Mucosa of gallbladder (tissue), 1 donor: ENCODE measurements at regions not wholly inside any gene's neighbourhood (a gene's known extent, or its start where the extent isn't known, plus 50 kb on each side); places are given as distances from the start of the nearest gene placed in this dataset.

Experiments
- DNase-seq: peaks from one replicate; pipeline ENCODE4 v3.0.0-alpha.2; 2020; ENCODE audit warnings: low spot score
- donor health status: DM: no; HTN: no; CAD: no.

DNA sequence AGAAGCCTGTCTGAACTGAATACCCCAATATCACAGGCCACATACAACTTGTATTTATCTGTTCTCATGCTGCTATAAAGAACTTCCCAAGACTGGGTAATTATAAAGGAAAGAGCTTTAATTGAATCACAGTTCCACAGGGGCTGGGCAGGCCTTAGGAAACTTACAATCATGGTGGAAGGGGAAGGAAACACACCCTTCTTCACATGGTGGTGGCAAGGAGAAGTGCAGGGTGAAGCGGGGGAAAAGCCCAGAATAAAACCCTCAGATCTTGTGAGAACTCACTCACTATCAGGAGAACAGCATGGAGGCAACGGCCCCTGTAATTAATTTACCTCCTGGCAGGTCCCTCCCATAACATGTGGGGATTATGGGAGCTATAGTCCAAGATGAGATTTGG is 50.3 kb upstream of the FNDC1 start:
- no peak for DNase-seq

DNA sequence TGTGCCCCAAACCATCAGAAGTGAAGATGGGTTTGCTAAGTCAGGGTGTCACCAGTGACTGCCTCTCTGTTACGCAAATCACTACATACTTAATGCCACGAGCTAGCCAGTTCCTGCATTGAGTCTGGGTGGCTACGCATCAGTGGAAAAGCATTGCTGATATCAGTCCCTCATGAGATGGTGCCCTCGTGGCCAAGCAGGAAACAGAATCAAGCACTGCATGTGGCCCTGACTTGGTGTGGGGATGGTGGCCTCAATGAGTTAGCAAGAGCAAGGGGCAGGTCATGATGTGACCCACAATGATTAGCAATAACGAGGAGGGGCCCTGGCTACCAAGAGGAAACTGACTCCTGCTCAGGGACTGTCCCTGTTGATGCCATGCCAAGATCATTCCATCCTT is 51.6 kb upstream of the FNDC1 start:
- no peak for DNase-seq

DNA sequence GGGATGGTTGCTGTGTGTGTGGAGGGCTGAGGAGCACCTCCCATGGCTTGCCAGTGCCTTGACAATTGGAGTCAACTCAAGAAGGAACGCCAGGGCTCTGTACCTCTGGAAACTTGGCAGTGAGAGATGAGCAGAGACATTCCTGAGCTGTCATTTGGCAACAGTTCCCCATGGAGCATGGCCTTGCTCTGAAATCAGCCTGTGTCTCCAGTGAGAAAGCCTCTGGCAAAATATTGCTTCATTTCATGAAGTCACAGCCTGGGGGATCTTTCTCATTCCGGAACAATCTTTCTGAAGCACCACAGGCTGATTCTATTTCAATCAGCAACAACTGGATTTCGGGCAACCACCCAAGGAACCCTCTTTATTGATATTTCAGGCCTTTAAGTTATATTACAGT is 52.2 kb upstream of the FNDC1 start:
- no peak for DNase-seq

DNA sequence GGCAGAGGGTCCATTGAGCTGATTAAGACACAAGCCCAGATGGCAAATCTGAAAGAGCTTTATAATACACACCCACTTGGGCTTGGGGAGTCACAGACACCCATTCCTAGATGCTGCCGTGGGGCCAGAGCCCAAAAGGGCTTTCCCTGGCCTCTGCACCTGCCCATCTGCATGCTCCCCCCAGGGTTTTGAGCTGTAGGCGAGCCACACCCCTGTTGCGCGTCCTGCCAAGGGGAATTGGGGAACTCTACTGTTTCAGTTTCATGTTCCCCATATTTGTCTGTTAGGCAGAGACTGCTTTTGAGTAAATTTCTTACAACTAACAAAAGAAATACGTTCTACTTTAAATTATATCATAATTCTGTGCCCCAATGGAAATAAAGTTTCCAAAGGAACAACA is 52.9 kb upstream of the FNDC1 start:
- no peak for DNase-seq

DNA sequence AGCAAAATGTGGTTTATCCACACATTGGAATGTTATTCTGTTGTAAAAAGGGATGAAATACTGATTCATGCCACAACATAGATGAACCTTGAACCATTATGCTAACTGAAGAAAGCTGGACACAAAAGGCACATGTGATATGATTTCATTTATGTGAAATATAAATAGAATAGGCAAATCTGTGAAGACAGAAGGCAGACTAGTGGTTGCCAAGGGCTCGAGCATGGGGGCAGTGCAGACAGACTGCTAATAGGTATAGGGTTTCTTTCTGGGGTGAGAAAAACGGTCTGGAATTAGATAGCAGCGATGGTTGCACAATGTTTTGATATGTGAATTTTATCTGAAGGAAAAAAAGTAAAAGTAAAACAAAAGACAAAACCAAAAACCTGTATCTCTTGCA is 54.6 kb upstream of the FNDC1 start:
- no peak for DNase-seq

DNA sequence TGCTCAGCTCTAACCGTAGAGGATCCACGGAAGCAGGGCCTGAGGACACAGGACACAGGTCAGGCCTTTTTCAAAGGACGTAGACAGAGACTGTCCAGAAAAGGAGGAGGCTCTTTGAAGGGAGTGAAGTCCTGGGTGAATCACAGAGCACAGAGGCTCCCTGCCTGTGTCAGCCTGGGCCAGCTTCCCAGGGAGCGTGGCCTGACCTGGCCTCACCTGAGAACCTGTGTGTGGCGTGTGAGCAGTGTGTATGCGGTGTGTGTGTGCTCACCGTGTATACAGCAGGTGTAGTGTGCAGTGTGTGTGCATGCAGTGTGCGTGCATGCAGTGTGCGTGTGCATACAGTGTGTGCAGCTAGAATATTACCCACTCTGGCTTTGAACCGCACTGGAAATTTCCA is 56.0 kb upstream of the FNDC1 start:
- no peak for DNase-seq

DNA sequence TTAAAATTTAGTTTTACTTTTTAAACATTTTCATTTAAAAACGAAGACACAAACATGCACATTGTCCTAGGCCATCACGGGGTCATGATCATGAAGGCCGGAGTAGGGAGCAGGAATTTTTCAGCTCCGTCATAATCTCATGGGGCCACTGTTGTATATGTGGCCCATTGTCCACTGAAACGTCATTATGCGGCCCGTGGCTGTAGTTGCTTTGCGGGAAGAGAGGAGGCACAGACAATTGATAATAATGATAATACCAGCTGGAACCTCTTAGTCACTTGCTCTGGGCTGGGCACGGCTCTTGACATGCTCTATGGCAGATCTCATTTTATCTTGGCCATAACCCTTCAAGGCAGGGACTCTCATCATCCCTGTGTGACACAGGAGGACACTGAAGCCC is 56.5 kb upstream of the FNDC1 start:
- DNase-seq, result no peak

DNA sequence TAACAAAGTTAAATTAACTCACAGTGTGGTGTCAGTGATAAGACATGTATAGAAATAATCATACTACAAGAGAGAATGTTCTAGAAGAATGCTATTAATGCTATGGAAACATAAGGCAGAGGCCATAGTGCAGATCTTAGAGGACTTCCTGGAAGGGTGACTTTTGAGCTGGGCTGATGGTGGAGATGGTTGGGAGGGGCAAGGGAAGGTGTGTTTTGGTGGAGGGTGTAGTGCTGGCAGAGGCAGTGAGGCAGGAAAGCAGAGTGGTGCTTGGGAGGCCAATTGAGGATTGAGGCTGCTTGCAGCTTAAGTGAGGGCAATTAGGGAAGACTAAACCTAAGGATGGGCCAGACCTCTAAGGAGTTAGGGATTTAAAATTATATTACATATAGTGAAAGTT is 58.5 kb upstream of the FNDC1 start:
- no peak for DNase-seq

DNA sequence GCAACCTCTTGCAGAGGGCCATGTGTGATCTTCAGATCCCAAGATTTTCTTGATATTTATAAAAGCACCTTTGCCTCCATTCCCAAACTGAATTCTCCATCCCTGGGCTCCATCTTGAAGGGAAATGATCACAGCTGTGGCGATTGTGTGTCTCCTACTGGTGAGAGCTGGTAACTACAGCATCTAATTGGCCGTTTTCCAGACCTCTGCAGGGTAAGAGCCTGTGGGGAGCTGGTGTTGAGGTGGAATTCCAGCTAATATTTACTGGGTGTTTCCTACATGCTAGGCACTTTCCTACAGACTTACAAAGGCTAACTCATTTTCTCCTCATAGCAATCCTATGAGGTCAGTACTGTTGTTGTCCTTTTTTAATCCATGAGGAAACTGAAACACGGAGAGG is 59.2 kb upstream of the FNDC1 start:
- no peak for DNase-seq

DNA sequence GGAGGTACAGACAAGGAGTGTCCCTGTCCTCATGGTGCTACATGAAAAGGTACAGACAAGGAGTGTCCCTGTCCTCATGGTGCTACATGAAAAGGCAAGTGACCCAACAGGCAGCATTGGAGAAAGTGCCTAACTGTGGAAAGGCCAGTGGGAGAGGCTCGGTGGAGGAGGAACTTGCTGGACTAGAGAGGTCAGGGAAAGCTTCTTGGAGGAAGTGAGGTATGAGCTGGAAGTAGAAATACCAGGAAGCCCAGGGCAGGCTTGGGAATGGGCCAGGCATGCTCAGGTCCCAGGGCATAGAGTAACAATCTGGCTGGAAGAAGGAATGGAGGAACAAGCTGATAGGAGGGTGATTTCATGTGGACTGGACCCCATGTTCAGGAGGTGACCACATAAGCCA is 59.8 kb upstream of the FNDC1 start:
- DNase-seq, result no peak

DNA sequence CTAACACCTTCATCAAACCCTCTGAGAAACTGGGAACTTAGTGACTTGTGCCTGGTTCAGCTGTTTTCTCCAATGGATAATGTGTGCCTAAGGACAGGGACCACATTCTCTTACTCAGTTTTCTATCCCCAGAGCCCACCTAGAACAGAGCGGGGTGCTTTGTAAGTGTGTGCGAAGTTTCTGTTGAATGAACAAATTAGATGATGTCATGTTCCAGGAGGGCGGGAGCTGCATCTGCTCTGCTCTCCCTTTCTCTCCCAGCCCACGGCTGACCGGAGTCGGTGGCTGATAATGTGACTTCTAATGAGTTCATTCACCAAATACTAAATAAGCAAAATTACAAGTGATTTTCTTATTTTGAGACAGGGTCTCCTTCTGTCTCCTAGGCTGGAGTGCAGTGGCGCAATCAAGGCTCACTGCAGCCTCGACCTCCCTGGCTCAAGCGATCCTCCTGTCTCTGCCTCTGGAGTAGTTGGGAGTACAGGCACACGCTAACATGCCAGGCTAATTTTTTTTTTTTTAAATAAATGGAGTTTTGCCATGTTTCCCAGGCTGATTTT is 60.7 kb upstream of the FNDC1 start:
- no peak for DNase-seq

DNA sequence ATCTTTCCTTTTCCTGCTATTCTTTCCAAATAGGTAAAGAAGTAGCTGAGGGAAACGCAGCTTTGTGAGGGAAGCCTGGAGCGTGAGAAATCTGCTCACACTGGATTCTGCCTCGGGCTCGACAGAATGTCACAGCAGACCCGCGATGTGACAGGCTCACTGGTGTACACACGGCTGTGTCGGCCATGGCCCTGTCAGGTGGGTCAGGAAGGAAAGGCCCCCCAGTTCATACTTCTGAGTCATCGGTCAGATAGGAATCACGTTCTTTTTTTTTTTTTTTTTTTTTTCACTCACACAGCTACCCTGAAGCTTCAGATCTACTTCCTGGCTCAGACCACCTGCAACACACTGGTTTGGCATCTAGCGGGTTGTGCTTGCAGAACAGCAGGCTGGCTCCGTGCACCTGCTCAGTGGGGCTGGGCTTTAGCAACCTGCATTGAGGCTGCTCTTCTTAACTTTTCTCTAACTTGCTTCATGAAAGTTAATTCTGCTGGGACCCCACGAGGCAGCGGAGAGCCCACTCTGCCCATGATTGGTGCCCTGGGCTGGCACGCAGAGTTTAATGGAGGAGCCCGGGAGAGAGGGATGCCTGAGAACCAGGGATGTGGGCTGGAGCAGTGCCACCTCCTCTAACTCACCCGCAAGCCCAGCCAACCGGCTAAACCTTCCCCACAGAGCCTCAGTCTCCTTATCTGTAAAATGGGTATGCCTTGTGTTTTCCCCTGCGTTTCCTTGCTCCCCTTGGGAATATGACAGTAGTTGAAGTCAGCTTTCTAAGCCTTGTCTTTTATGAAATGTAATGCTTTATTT is 61.5 kb upstream of the FNDC1 start:
- no peak for DNase-seq

DNA sequence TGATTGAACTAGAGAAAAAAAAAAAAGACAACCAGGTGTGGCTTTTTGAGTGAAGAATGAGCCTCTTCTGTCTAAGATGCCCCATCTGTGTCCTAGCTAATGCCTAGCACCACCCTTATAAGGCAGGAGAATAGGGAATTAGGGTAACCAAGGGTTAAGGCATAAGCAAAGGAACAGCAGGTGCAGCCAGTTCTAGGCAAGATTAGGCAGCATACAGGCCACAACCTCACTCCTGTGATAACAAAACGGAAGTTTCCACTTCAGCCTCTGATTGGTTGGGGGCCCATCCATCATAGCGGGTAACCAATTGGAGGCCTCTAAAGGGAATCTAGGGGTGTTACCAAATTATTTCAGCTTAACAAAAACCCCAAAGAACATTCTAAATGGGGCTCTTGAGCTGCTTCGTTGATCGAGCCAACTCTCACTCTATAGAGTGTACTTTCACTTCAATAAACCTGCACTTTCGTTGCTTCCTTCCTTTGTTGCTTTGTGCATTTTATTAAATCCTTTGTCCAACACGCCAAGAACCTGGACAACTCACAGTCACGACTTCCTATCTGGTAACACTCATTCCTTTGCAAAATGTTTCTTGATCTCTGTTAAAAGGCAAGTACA is 61.9 kb upstream of the TAGAP start:
- DNase-seq, result peak; percentile 80

DNA sequence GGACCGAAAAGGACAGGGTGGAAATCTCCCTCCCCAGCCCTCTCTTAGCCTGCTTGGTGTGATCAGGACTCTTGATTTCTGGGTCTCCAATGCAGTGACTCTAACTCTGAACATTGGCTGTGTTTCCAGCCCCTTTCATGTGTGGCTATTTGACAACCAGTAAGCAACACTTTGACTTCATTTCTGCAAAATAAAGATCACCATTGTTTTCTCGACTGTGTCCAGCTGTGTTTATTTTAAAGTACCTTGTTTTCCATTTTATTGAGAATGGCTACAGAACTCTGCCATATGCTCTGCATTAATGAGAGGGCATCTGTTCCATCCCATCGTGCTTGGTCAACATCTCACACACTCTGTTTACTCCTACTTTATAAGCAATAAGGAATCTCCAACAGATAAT is 60.9 kb upstream of the TAGAP start:
- no peak for DNase-seq

DNA sequence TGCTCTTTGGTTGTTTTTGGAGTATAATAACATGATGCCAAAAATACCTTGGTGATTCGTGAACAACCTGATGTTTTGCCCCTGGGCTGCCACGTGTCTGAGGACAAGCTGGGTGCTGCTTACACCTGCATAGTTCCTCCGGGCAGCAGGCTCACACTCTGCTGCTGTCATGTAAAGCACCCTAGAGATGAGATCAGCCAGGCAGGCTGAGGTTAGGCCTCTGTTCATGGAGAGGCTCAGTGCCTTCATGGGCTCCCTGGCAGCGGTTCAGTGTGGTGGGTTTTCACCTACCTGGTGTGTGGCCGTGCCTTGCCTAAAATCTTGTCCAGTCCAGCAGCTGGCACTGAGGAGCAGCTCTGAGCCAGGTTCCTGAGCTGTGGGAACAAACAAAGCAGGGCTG is 60.1 kb upstream of the TAGAP start:
- no peak for DNase-seq

DNA sequence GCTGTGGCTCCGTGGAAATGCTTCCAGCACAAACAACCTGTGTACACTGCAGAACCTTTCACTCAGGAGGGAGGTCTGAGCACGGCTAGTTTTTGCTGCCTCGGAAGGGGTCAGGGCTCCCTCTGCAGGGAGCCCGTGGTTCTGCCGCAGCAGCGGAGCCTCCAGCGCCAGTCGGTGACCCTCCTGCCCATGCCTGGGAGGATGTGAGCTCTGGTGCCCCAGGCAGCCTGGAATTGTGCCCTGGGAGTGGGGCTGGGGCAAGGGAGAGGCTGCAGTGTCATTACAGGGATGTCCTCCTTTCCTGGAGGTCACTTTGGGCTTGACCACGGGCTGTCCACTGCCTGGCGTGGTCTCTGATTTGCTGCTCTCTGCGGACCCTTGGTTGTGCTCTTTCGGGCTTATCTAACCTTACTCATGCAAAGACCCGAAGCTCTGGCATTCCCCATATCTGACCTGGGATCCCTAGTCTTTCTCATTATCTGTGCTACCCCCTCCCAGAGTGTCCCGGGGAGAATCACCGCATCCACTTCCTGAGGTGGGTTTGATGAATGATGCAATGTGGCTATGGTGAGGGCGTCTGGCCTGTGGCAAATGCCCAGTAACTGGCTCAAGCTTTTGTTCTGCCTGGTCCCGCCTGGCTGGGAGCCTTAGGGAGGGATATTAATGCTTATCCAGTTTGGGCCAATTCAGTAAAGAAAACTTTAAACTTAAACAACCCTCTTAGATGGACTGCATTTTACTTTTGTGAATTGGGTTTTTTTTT is 59.6 kb upstream of the TAGAP start:
- peak; percentile 62 for DNase-seq

DNA sequence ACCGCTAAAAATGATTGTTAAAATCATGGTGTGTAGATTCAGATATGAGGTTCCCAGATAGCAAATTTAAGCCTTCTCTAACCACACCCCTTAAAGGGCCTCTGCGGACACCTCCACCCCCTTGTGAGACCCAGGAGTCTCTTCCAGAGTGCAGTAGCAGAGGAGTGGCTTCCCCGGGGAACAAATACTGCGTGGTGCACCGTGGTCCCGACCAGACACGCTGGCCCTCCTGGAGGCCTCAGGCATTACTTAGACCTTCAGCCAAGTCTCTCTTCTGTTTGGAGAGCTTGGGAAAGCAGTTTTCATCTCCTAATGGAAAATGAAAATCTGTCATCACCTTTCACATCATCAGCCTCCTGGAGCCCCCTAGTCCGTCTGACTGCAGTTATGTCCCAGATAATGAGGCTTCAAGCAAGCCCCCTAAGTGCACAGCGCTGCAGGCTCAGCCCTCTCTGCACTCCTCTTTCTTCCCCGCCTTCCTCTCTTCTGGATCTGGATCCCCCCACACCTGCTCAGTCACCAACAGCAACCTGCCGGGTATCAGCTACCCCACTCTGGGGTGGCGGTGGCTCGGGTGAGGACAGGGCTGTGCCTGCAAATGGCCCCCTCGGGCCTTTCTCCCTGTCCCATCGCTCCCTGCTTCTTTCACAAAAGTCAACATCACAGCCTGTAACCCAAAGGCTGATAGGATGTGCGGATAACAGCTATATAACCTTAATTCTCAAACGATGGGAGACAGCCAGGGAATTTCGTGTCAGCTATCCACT is 58.8 kb upstream of the TAGAP start:
- DNase-seq, result no peak

DNA sequence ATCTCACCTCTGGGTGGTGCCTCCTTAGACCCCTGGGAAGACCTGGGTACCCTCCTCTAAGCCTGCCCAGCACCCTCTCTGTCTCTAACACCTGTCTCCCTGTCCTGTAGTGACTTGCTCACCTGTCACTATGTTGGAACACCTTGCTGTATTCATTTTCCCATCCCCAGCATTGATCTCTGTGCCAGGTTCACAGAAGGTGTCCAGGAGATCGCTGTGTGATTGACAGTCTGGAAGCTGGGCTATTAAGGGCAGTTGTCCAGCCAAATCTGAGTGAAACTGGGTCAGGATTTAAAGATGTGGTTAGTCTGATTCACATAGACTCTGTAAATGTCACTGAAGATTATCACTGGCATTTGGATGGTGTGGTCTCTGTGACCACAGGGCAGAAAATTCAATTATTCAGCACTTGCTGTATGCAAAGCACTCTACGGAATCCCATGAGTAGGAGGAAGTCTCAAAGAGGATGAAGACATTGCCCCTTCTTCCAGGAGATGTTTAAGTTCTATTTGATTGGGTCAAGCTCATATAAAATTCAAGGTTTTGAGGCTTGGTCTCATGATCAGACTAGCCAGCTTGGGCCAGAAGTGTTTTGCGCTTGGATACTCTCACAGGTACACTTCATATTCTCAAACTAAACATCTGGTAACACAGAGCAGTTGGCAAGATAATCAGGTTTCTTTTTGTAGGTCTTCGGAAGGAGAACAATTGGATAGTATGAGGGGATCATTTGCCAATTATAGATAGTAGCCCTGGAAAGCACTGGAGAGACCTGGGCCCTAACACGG is 57.8 kb upstream of the TAGAP start:
- no peak for DNase-seq

DNA sequence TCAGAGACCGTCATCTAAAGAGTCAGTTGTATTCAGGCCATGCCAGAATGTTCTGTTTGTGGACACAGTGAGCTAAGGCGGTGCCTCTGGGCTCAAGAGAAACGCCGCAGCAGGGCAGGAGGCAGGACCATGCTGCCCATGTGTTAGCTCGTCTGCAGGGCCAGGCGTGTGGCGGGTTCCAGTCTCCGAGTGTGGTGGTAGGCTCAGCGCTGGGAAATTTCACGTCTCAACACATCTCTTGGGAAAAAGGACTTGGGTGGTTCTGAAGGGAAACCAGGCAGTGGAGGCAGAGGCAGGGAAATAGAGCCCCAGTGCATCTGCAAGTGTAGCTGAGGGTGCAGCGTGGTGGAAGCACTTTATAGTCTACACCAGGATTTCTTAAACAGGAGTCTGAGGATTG is 56.9 kb upstream of the TAGAP start:
- DNase-seq, result no peak

DNA sequence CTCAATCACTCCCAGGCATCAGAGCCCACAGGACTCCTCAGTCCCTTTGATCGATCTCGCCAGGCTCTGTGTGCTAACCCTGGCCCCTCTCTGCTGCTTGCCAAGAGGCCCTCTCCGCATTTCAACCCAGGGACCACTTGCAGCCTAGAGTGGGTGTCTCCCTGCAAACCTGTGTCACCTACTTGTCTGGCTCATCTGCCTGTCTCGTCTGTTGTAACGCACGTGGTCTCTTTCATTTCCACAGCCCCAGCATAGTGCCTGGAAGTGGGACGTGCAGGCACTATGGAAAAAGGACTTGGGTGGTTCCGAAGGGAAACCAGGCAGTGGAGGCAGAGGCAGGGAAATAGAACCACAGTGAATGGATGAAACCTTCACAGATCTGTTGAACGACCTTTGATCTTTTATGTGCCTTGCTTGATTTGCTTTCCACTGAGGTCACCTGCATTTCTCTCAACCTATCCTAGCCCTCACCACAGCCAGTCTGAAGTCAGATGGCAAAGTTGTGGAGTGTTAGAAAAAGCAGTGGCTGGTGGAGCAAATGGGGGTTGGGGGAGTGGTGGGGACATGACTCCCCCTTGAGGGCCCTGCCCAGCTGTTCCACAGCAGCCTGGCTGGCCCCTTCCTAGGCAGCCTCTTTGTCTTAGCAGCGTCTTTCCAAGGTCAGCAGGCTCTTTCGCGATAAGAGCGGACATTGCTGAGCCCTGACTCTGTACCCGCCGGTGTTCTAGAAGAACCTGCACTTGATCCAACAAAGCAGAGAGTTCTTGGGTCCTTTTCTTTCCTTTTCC is 55.8 kb upstream of the TAGAP start:
- DNase-seq, result no peak
